Neuronal stem cell (in vitro differentiated cells): ENCODE measurements at regions not wholly inside any gene's neighbourhood (a gene's known extent, or its start where the extent isn't known, plus 50 kb on each side); places are given as distances from the start of the nearest gene placed in this dataset.

Experiments used
- DNase-seq: peaks from one replicate; pipeline ENCODE4 v3.0.0-alpha.2; 2013; ENCODE audit warnings: low spot score
- H2AFZ ChIP-seq: one replicate; pipeline ENCODE4 v1.6.1; 2013; ENCODE audit warnings: mild to moderate bottlenecking, low read length, inconsistent platforms
- H2AK5ac ChIP-seq: 2 replicates; pipeline ENCODE4 v1.6.1; 2013; ENCODE audit warnings: low read depth, mild to moderate bottlenecking, inconsistent platforms, low read length, moderate library complexity, mixed read lengths
- H2BK120ac ChIP-seq: 2 replicates; pipeline ENCODE4 v1.6.1; 2013; ENCODE audit warnings: low read depth, mild to moderate bottlenecking, inconsistent platforms, low read length, moderate library complexity, mixed read lengths
- H2BK12ac ChIP-seq: one replicate; pipeline ENCODE4 v1.6.1; 2013; ENCODE audit warnings: low read length, inconsistent platforms
- H2BK15ac ChIP-seq: 2 replicates; pipeline ENCODE4 v1.6.1; 2013; ENCODE audit warnings: mild to moderate bottlenecking, low read length, inconsistent platforms, mixed read lengths
- H2BK5ac ChIP-seq: one replicate; pipeline ENCODE4 v1.6.1; 2013; ENCODE audit warnings: inconsistent platforms, mild to moderate bottlenecking, low read length, moderate library complexity
- H3K14ac ChIP-seq: one replicate; pipeline ENCODE4 v1.6.1; 2013; ENCODE audit warnings: low read length, inconsistent platforms
- H3K18ac ChIP-seq: 2 replicates; pipeline ENCODE4 v1.6.1; 2013; ENCODE audit warnings: low read length, inconsistent platforms
- H3K23ac ChIP-seq: 2 replicates; pipeline ENCODE4 v1.6.1; 2013; ENCODE audit warnings: low read depth, mild to moderate bottlenecking, mixed read lengths, low read length, inconsistent platforms; ENCODE audit not compliant: poor library complexity
- H3K27ac ChIP-seq: replicated peaks from 3 replicates; pipeline ENCODE4 v1.5.1; 2013; ENCODE audit warnings: low read length, inconsistent platforms
- H3K27me3 ChIP-seq, 3 experiments: 2 replicates each; pipeline ENCODE4 v1.6.1; 2013; ENCODE audit warnings: low read length in 3 of 3, mild to moderate bottlenecking in 2 of 3, inconsistent platforms in 1 of 3, low read depth in 1 of 3, mixed read lengths in 1 of 3, moderate library complexity in 1 of 3; ENCODE audit not compliant: control insufficient read depth in 3 of 3, insufficient read depth in 3 of 3
- H3K36me3 ChIP-seq, 2 donors: replicated peaks in 1 of 2; 2 replicates each; pipeline ENCODE4 v1.6.1; 2013; ENCODE audit warnings: low read length in 2 of 2; ENCODE audit not compliant: control insufficient read depth in 2 of 2, insufficient read depth in 2 of 2
- H3K4ac ChIP-seq: 2 replicates; pipeline ENCODE4 v1.6.1; 2013; ENCODE audit warnings: inconsistent platforms, mild to moderate bottlenecking, low read length, moderate library complexity
- H3K4me1 ChIP-seq, 2 donors: 1 replicate in 1 of 2; 2 replicates in 1 of 2; pipeline ENCODE4 v1.6.1; 2013; ENCODE audit warnings: low read length in 2 of 2, low read depth in 1 of 2; ENCODE audit not compliant: control insufficient read depth in 2 of 2, insufficient read depth in 1 of 2
- H3K4me2 ChIP-seq: one replicate; pipeline ENCODE4 v1.6.1; 2013; ENCODE audit warnings: mild to moderate bottlenecking, low read length, inconsistent platforms; ENCODE audit not compliant: insufficient read depth, poor library complexity, severe bottlenecking
- H3K4me3 ChIP-seq, 2 donors: 2 replicates each; pipeline ENCODE4 v1.5.1; 2013; ENCODE audit warnings: low read length in 2 of 2, mild to moderate bottlenecking in 2 of 2, inconsistent platforms in 1 of 2, moderate library complexity in 1 of 2
- H3K79me1 ChIP-seq: one replicate; pipeline ENCODE4 v1.6.1; 2013; ENCODE audit warnings: low read depth, mild to moderate bottlenecking, inconsistent platforms, low read length, moderate library complexity
- H3K9ac ChIP-seq: one replicate; pipeline ENCODE4 v1.6.1; 2013; ENCODE audit warnings: mild to moderate bottlenecking, low read depth, low read length, inconsistent platforms; ENCODE audit not compliant: poor library complexity
- H3K9me3 ChIP-seq, 2 donors: replicated peaks in 1 of 2; 2 replicates each; pipeline versions ENCODE3 to v1.6.1; 2013; ENCODE audit warnings: low read length in 2 of 2, mild to moderate bottlenecking in 2 of 2, inconsistent platforms in 1 of 2, low read depth in 1 of 2, mixed read lengths in 1 of 2, moderate library complexity in 1 of 2; ENCODE audit not compliant: control insufficient read depth in 2 of 2, insufficient read depth in 1 of 2
- H4K8ac ChIP-seq: one replicate; pipeline ENCODE4 v1.6.1; 2013; ENCODE audit warnings: low read depth, mild to moderate bottlenecking, inconsistent platforms, low read length, moderate library complexity
- H4K91ac ChIP-seq: one replicate; pipeline ENCODE4 v1.6.1; 2013; ENCODE audit warnings: low read length, low read depth, mild to moderate bottlenecking, inconsistent platforms; ENCODE audit not compliant: poor library complexity
- WGBS, 2 donors: extraction: QIAGEN DNeasy Blood & Tissue Kit; methylation state at CpG; one replicate each; pipeline ENCODE4 v1.1.7; 2013; ENCODE audit warnings: missing lambda C conversion rate in 2 of 2, mixed read lengths in 1 of 2; ENCODE audit not compliant: insufficient read length in 2 of 2, insufficient replicate concordance in 1 of 2; ENCODE audit errors: extremely low coverage in 2 of 2; 5-methylcytosine and 5-hydroxymethylcytosine counted together

DNA sequence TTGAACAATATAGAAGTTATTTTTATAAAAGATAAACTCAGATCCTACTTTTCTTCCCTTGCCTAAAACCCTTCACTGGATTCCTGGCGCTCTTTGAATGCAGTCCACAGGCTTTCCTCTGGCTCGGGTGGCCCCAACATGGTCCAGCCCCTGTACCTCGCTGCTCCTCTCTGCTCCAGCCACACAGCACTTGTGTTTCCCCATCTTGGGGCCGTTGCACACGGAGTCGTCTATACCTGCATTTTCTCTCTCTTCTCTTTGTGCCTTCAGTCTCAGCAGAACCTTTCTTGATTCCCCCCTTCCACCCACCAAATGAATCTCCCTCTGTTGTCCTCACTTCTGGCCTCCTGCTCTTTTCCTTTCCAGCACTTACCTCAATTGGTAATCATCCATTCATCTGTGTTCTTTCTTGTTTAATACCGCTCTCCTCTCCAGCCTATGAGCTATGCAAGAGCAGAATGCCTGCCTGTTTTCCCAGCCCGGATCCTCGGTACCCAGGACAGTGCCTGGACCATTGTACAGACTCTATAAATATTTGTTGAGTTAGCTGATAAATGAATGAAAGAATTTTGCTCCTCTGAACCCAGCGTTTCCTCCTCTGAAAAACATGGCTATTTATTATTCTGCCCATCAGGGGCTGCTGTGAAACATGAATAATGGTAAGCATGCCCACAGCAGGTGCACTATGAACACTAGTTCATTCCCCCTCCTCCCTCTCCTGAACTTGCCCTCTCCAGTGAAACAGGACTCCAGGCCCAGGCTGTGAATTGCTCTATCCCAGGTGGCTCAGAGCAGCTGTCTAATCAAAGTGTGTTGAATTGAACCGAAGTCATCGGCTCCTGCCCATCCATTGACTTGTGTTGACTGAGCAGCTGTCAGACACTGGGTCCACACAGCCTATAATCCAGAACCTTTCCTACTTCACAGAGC lies 266.9 kb downstream of the PTPRU start:
- H3K79me1 ChIP-seq = no peaks in the 10 kb centered on the region
- no peak overlapping the region for H3K4me3 ChIP-seq
- no peak overlapping the region for H4K91ac ChIP-seq
- no peak overlapping the region for H4K8ac ChIP-seq
- no peak overlapping the region for H3K14ac ChIP-seq
- no peak overlapping the region for H3K4ac ChIP-seq
- no peak overlapping the region for H3K27ac ChIP-seq
- no peaks in the 10 kb centered on the region for H3K27me3 ChIP-seq
- peak overlapping the region; percentile 87 for H2BK15ac ChIP-seq
- H3K9ac ChIP-seq = no peak overlapping the region
- no peak overlapping the region for H2AK5ac ChIP-seq
- no peak overlapping the region for H3K23ac ChIP-seq
- H2BK5ac ChIP-seq = no peak overlapping the region
- H3K4me2 ChIP-seq = no peak overlapping the region
- no CpG with 5 or more reads among the region's 12 CpGs for WGBS, 2 donors
- peaks cover 12 to 20% of the 10 kb centered on the region in 2 donors for H3K4me1 ChIP-seq
- DNase-seq = no peak
- peak overlapping the region; percentile 67 for H3K18ac ChIP-seq
- no peak overlapping the region for H2AFZ ChIP-seq
- no peak overlapping the region for H2BK12ac ChIP-seq
- H3K9me3 ChIP-seq = peaks cover 0 to 4% of the 10 kb centered on the region in 2 donors
- no peaks in the 10 kb centered on the region for H3K36me3 ChIP-seq
- peak overlapping the region; percentile 87 for H2BK120ac ChIP-seq

DNA sequence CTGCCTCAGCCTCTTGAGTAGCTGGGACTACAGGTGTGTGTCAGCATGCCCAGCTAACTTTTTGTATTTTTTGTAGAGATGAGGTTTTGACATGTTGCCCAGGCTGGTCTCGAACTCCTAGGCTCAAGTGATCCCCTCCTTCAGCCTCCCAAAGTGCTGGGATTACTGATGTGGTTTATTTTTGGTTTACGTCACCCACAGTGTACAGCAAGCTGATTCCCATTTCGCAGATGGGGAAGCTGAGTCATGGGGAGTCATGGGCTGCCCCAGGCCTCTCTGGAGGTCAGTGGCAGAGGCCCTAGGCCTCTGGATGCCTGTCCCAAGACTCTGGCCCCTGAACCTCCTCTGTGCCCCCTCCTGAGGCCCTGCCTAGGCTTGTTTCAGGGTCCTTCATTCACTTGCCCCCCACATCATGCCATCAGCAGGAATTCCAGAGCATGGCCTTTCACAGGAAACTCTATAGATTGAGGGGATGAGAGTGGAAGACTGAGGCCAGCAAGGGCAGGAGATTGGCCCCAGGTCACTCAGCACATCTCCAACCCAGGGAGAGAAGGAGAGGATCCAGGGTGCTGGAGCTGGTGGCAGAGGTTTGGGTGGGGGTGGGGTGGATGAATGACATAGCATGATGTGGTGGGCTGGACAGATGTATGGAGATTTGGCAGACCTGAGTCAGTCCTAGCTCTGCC lies 266.0 kb downstream of the PTPRU start:
- no peak for DNase-seq
- H2BK15ac ChIP-seq = peak overlapping the region; percentile 87
- peak overlapping the region; percentile 87 for H2BK120ac ChIP-seq
- H3K79me1 ChIP-seq = no peaks in the 10 kb centered on the region
- H3K14ac ChIP-seq = no peak overlapping the region
- H3K23ac ChIP-seq = no peak overlapping the region
- no peak overlapping the region for H4K91ac ChIP-seq
- H2AK5ac ChIP-seq = peak overlapping the region; percentile 65
- WGBS, 2 donors = no CpG with 5 or more reads among the region's 3 CpGs
- no peak overlapping the region for H2BK5ac ChIP-seq
- no peak overlapping the region for H2AFZ ChIP-seq
- H3K36me3 ChIP-seq = no peaks in the 10 kb centered on the region
- no peak overlapping the region for H3K4me2 ChIP-seq
- H3K9ac ChIP-seq = no peak overlapping the region
- H3K27ac ChIP-seq = no peak overlapping the region
- H4K8ac ChIP-seq = no peak overlapping the region
- no peaks in the 10 kb centered on the region for H3K27me3 ChIP-seq
- H3K4me1 ChIP-seq = peaks cover 12 to 20% of the 10 kb centered on the region in 2 donors
- peak overlapping the region; percentile 91 for H3K18ac ChIP-seq
- H2BK12ac ChIP-seq = peak overlapping the region; percentile 53
- H3K9me3 ChIP-seq = peaks cover 0 to 4% of the 10 kb centered on the region in 2 donors
- H3K4me3 ChIP-seq = no peak overlapping the region
- no peak overlapping the region for H3K4ac ChIP-seq

DNA sequence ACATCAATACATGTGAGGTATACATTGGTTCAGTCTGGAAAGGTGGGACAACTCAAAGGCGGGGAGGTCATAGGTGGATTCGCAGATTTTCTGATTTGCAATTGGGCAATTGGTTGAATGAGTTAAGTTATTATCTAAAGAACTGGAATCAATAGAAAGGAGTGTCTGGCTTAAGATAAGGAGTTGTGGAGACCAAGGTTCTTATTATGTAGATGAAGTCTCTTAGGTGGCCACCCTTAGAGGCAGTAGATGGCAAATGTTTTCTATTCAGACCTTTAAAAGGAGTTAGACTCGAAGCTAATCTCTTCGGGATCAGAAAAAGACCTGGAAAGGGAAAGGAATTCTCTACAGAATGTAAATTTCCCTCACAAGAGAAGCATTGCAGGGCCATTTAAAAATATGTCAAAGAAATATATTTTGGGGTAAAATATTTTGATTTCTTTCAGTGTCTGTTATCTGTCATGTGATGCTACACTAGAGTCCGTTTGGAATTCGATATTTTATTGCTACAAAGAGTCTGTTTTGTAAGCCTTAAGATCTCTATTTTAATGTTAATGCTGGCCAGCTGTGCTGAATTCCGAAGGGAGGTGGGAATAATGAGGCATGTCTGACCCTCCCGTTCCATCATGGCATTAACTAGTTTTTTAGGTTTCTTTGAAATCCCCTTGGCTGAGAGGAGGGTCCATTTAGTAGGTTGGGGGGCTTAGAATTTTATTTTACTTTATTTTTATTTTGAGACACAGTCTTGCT lies 265.1 kb downstream of the PTPRU start:
- Histone ChIP-seq H3K23ac (no peak overlapping the region), H3K79me1 (no peaks in the 10 kb centered on the region), H3K4me2 (no peak overlapping the region), H2AFZ (no peak overlapping the region), H3K4ac (no peak overlapping the region), H3K4me1 (peaks cover 12 to 20% of the 10 kb centered on the region in 2 donors), H3K9ac (no peak overlapping the region), H2AK5ac (no peak overlapping the region), H3K14ac (no peak overlapping the region), H3K9me3 (peaks cover 0 to 4% of the 10 kb centered on the region in 2 donors), H3K27me3 (no peaks in the 10 kb centered on the region), H3K27ac (peak overlapping the region; percentile 55), H2BK12ac (no peak overlapping the region), H3K4me3 (no peak overlapping the region), H4K8ac (no peak overlapping the region), H3K18ac (no peak overlapping the region), H2BK15ac (no peak overlapping the region), H2BK5ac (no peak overlapping the region), H2BK120ac (no peak overlapping the region), H3K36me3 (no peaks in the 10 kb centered on the region), H4K91ac (no peak overlapping the region)
- DNase-seq = no peak
- WGBS, 2 donors = no CpG with 5 or more reads among the region's 8 CpGs
